HG02623 (cell line): ENCODE measurements at regions not wholly inside any gene's neighbourhood (a gene's known extent, or its start where the extent isn't known, plus 50 kb on each side); places are given as distances from the start of the nearest gene placed in this dataset.

ENCODE experiments used
- ATAC-seq: cut with Tn5 transposase; IDR thresholded peaks from one replicate; pipeline ENCODE4 v1.9.1; 2021; ENCODE audit warnings: moderate library complexity; ENCODE audit not compliant: unreplicated experiment

- no peak for ATAC-seq
Measured at GRCh38 chr3:78139166-78139565, 1099.3 kb downstream of the ROBO2 start.

DNA sequence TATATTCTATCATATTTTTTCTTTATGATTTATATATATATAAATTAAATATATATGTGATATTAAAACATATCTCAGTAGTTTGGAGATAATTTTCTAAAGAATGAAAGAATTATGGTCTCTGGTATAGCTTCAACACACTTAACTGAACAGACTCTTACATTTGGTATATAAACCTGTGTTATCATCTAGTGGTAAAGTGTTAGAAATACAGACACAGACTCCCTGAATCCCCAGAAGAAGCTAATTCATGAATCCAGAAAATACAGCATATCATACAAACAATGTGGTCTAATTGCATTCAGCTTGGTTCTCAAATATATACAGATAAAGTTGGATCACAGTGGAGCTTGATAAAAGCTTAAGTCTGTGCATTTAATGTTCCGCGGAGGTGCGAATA is 1100.4 kb downstream of the ROBO2 start:
- no peak for ATAC-seq

DNA sequence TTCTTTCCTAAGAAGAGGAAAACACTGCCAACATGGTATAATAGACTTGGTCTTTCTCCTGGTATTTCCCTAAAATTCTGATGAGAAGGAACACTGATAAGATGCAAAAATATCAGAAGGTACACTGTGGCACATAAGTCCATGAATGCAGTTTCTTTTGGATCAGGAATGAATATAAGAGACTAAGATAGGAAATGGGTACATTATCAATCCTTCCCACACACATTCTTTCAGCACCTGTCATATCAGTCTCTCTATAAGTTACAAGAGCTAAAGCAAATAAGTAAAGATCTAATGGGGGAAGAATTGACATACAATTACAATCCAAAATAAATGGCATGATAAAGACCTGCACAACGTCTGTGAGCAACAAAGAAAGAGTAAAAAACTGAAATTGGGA is 1101.0 kb downstream of the ROBO2 start:
- ATAC-seq, result no peak

DNA sequence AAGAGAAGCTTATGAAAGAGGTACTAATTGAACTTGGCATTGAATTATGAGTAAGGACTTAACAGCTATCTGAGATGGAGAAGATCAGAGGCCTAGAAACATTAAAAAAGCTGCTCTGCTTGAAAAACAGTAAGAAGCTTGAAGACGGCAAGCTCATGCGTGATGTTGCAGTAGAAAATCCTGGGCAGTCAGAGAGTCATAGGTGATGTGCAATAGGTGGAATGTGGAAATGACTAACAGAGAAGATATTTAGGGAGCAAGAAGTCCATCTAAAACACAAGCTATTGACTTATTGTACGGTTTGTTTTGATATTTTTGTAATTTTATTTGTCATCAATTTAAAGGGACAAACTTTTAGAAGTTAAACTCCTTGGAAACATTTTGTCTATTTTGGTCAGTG is 1101.4 kb downstream of the ROBO2 start:
- ATAC-seq, result no peak

DNA sequence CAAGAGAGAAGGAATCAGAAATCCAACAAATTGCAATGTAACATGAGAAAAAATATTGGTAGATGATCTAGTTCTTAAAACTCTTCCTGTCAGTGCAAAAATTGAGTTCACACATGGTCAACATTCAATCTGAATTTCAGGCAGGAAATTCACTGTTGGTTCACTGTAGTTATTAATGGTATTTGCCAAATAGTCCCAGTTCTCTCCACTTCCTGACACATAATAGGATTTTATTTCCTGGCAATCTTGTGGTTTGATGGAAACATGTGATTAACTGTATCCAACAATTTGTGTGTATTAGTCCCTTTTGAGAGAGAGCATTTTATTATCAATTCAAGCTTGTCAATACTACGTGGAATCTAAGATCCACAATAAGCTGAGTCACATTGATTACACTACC is 1103.1 kb downstream of the ROBO2 start:
- no peak for ATAC-seq

- ATAC-seq, result no peak
Measured at GRCh38 chr3:78148986-78149717, 1109.3 kb downstream of the ROBO2 start.

DNA sequence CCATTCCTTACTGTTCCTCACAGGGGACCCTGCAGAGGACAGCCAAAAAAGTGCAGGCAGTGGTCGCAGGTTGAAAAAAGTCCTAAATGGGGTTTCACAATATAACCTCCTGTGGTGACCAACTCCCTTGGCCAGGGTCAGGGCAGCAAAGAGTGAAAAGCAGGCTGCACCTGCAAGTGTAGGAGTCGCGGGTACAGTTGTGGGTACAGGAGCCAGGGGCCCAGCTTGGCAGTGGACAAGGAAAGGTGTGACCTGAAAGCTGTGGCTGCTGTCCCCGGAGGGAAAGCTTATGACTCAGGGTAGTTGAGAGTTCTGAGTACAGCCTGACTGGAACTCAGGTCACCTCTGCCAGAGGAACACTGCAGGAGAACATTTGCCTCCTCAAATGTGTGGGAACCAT is 1114.1 kb downstream of the ROBO2 start:
- ATAC-seq, result no peak

GRCh38 chr3:78154521-78155186 is 1114.8 kb downstream of the ROBO2 start:
- no peak for ATAC-seq

DNA sequence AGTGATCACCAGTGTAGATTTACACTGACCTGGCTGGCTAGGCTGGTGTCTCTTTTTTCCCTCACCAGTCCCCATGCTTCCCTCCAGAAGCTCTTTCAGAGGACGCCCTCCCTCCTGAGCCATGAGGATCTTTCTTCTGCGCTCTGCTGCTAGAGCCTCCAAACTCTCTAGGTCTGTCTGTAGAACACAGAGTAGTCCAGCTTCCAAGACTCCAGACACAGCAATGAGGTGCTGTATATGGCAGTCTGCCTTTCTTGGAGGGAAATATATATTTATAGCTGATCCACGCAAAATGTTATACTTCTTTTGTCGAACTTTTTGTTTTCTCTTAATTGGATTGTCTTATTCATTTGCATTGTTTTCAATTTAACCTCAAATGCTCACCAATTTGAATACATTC is 1121.8 kb downstream of the ROBO2 start:
- ATAC-seq, result no peak

DNA sequence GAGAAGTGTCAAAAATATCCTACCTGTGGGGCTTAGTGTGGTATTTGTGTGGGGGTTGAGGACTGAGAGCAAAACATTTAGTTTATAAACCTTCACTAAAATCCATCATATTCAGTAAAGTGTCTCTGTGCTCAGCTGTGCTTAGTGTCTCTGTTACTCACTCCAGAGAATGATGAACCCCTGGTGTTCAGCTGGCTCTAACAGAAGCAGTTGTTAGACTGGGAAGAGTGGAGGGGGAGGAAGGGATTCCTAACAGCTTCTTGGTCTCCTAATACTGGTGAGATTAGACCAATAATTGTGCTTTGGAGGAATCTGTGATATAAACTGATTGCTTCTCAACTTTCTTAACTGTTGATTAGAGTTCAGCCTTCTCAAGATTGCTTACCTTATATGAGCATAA is 1123.5 kb downstream of the ROBO2 start:
- no peak for ATAC-seq

GRCh38 chr3:78165876-78166275 is 1126.0 kb downstream of the ROBO2 start:
- no peak for ATAC-seq

DNA sequence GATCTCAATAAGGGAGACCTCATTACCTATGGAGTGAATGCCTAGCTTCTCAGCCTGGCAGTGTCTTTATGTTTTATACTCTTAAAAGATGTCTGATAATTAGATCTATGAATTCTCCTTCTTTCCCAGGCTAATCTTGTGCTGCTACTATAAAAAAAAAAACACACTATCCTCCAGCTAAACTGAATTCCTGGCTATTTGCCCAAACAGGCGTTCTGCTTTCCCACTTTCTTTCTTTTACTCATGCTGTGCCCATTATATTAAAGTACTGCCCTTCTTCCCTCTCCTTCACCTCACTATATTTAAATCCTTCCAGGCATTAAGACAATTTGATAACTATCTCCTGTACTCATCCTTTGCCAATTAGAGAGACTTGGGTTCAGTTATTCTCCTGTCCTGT is 1134.9 kb downstream of the ROBO2 start:
- no peak for ATAC-seq

DNA sequence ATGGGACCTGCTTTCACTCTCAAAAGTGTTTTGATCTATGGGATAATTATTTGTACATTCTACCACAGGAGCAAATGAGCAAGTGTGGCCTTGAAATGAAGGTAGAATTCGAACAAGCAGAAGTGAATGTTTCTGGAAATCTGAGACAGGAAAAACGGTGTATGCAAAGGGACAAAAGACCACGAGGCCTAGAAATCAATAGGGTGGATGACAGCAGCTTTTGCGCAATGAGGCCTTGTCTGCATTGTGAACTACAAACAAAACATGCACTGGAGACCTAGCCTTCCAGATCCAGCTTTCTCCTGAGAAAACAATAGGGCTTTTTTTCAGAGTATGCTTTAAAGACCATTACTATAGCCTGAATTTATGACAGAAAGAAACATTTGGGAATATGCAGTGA is 1137.0 kb downstream of the ROBO2 start:
- ATAC-seq, result no peak

GRCh38 chr3:78177780-78178179 is 1137.9 kb downstream of the ROBO2 start:
- no peak for ATAC-seq

- no peak for ATAC-seq
Measured at GRCh38 chr3:78178209-78178608, 1138.3 kb downstream of the ROBO2 start.

GRCh38 chr3:78178740-78179363 is 1139.0 kb downstream of the ROBO2 start:
- ATAC-seq, result no peak

- no peak for ATAC-seq
Measured at GRCh38 chr3:78183906-78184599, 1144.2 kb downstream of the ROBO2 start.

GRCh38 chr3:78186404-78186803 is 1146.5 kb downstream of the ROBO2 start:
- ATAC-seq, result no peak

- ATAC-seq, result no peak
Measured at GRCh38 chr3:78201091-78201490, 1161.2 kb downstream of the ROBO2 start.

GRCh38 chr3:78204977-78205376 is 1165.1 kb downstream of the ROBO2 start:
- no peak for ATAC-seq

- ATAC-seq, result no peak
Measured at GRCh38 chr3:78221300-78221699, 1181.4 kb downstream of the ROBO2 start.

- no peak for ATAC-seq
Measured at GRCh38 chr3:78221796-78222195, 1181.9 kb downstream of the ROBO2 start.
